ENCODE measurements at regions not wholly inside any gene's neighbourhood (a gene's known extent, or its start where the extent isn't known, plus 50 kb on each side); places are given as distances from the start of the nearest gene placed in this dataset.

DNA sequence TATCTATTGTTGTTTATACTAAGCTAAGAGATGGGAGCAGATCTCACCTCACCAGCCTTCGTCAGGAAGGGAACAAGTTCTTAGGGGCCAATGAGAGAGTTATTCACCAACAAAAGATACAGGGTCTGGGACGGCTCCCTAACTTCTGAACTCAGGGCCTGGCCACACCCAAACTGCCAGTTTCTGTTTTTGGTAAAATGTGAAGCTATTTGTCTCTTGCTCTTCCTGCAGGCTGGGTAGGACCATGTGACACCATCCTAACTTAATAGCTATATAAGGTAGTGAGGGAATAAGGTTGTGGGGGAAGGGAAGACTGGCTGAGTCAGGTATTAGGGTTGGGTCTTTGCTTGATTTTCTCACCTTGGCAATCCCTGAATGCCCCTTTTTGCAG, 480.5 kb downstream of the KDM4C start:
- CTCF ChIA-PET, result interaction anchor here (0.7 to 1.0 kb wide), 2 partner anchors 10 to 185 kb away, joined by 3 to 7 read pairs; no protein-coding TSS in a partner anchor
- TF ChIP-seq CTCF (IDR thresholded peaks at IDR 0.05; ENCODE audit: unreplicated experiment), result no peak
- no peak overlapping the region for H3K4me3 Mint-ChIP-seq (ENCODE audit: unreplicated experiment)
- H3K27ac Mint-ChIP-seq (ENCODE audit: low read depth, unreplicated experiment), result no peak overlapping the region
- intact Hi-C loops (cut with micrococcal nuclease), result no loop called here
- H3K36me3 Mint-ChIP-seq (ENCODE audit: insufficient read depth, unreplicated experiment), result no peaks in the 10 kb centered on the region
- DNase-seq (ENCODE audit: unreplicated experiment), result no peak
- H3K27me3 Mint-ChIP-seq (ENCODE audit: insufficient read depth, unreplicated experiment), result no peaks in the 10 kb centered on the region
- H3K9me3 Mint-ChIP-seq (ENCODE audit: unreplicated experiment), result no peaks in the 10 kb centered on the region
- no peaks in the 10 kb centered on the region for H3K4me1 Mint-ChIP-seq (ENCODE audit: insufficient read depth, unreplicated experiment)
- POLR2A ChIA-PET, result interaction anchor here (0.7 kb wide), 1 partner anchor 101 kb away, joined by 3 read pairs; no protein-coding TSS in a partner anchor
- no TSS peak for BruUV-seq (replicated peaks)

DNA sequence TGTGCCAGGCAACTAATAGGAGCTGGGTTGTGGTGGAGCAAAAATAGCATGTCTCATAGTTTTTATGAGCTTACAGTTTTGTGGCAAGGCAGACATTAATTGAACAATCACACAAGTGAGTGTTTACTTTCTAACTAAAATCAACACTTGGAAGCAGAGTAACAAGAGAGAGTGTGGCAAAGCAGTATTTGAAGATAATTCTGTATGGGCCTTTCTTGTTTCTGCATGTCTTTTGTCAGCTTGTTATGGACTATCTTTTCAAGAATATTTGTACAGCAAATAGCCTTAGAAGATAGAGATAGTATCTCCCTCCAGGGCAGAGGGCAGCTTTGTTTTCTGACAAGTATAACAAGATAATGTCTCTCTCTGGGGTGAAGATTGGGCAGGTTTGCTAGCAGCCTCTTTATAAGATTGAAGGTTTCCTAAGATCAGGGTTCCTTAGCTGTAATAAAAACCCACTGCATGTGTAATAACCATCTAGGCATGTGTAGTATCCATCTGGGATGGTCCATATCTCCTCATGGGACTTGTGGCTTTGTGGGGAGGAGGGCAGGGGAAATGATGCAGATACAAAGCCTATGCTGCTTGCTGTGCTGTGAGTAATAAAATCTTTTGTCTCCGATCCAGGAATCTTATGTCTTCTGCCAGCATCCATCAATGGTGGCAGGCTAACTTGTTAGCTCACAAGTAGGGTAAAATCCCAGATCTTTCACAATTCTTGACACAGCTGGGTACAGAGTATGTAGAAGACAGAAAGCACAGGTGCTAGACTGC, 479.9 kb downstream of the KDM4C start:
- ChIA-PET POLR2A (no interaction called here), CTCF (interaction anchor here (0.7 to 1.0 kb wide), 2 partner anchors 10 to 185 kb away, joined by 3 to 7 read pairs; no protein-coding TSS in a partner anchor)
- Mint-ChIP-seq H3K27ac (ENCODE audit: low read depth, unreplicated experiment) (no peak overlapping the region), H3K9me3 (ENCODE audit: unreplicated experiment) (no peaks in the 10 kb centered on the region), H3K36me3 (ENCODE audit: insufficient read depth, unreplicated experiment) (no peaks in the 10 kb centered on the region), H3K27me3 (ENCODE audit: insufficient read depth, unreplicated experiment) (no peaks in the 10 kb centered on the region), H3K4me1 (ENCODE audit: insufficient read depth, unreplicated experiment) (no peaks in the 10 kb centered on the region), H3K4me3 (ENCODE audit: unreplicated experiment) (no peak overlapping the region)
- BruUV-seq (replicated peaks), result no TSS peak
- DNase-seq (ENCODE audit: unreplicated experiment), result peak; percentile 22
- no peak for TF ChIP-seq CTCF (IDR thresholded peaks at IDR 0.05; ENCODE audit: unreplicated experiment)
- intact Hi-C loops (cut with micrococcal nuclease), result no loop called here

DNA sequence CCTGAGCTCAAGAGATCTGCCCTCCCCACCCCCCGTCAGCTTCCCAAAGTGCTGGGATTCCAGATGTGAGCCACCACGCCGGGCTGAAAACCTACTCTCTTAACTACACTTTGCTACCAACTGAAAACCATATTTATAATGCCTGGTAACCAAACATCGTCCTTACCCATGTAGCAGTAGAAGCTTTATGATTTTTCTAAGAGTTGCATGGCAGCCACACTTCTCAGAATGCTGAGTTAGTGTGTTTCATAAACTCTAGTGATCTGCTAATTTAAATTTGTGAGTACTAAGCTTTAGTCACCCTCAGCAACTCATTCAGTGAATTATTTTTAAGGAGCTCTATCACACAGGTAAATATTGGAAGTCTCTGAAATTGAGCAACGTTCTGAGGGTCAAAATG, 478.4 kb downstream of the KDM4C start:
- H3K9me3 Mint-ChIP-seq (ENCODE audit: unreplicated experiment), result no peaks in the 10 kb centered on the region
- H3K4me3 Mint-ChIP-seq (ENCODE audit: unreplicated experiment), result no peak overlapping the region
- TF ChIP-seq CTCF (IDR thresholded peaks at IDR 0.05; ENCODE audit: unreplicated experiment), result no peak
- H3K4me1 Mint-ChIP-seq (ENCODE audit: insufficient read depth, unreplicated experiment), result no peaks in the 10 kb centered on the region
- H3K36me3 Mint-ChIP-seq (ENCODE audit: insufficient read depth, unreplicated experiment), result no peaks in the 10 kb centered on the region
- no peaks in the 10 kb centered on the region for H3K27me3 Mint-ChIP-seq (ENCODE audit: insufficient read depth, unreplicated experiment)
- intact Hi-C loops (cut with micrococcal nuclease), result no loop called here
- DNase-seq (ENCODE audit: unreplicated experiment), result no peak
- CTCF ChIA-PET, result interaction anchor here (0.6 kb wide), 4 partner anchors 43 to 551 kb away, joined by 3 to 4 read pairs (median 3); no protein-coding TSS in a partner anchor
- H3K27ac Mint-ChIP-seq (ENCODE audit: low read depth, unreplicated experiment), result no peak overlapping the region
- BruUV-seq (replicated peaks), result no TSS peak
- POLR2A ChIA-PET, result no interaction called here

- ChIA-PET POLR2A (interaction anchor here (0.9 kb wide), 2 partner anchors 14 to 182 kb away, joined by 3 to 4 read pairs; no protein-coding TSS in a partner anchor), CTCF (interaction anchor here (0.6 to 2.6 kb wide), 17 partner anchors 9 to 1756 kb away, joined by 3 to 14 read pairs (median 5); no protein-coding TSS in a partner anchor)
- intact Hi-C loops (cut with micrococcal nuclease), result loop anchor here (5.0 kb wide), 1 partner anchor 47 kb away; no protein-coding TSS in a partner anchor
- Mint-ChIP-seq H3K4me1 (ENCODE audit: insufficient read depth, unreplicated experiment) (no peaks in the 10 kb centered on the region), H3K9me3 (ENCODE audit: unreplicated experiment) (no peaks in the 10 kb centered on the region), H3K27ac (ENCODE audit: low read depth, unreplicated experiment) (no peak overlapping the region), H3K36me3 (ENCODE audit: insufficient read depth, unreplicated experiment) (no peaks in the 10 kb centered on the region), H3K4me3 (ENCODE audit: unreplicated experiment) (no peak overlapping the region), H3K27me3 (ENCODE audit: insufficient read depth, unreplicated experiment) (peaks cover 14% of the 10 kb centered on the region)
- no TSS peak for BruUV-seq (replicated peaks)
- peak; percentile 70 for DNase-seq (ENCODE audit: unreplicated experiment)
- peak; percentile 50 for TF ChIP-seq CTCF (IDR thresholded peaks at IDR 0.05; ENCODE audit: unreplicated experiment)
Measured at GRCh38 chr9:7234144-7234543, 476.4 kb downstream of the KDM4C start.
